ENCODE measurements at regions not wholly inside any gene's neighbourhood (a gene's known extent, or its start where the extent isn't known, plus 50 kb on each side); places are given as distances from the start of the nearest gene placed in this dataset.
"Not testable (repeated sequence)": the region's sequence is repeated elsewhere in the genome, so short reads cannot be mapped to it uniquely, and the experiment has no call there.

DNA sequence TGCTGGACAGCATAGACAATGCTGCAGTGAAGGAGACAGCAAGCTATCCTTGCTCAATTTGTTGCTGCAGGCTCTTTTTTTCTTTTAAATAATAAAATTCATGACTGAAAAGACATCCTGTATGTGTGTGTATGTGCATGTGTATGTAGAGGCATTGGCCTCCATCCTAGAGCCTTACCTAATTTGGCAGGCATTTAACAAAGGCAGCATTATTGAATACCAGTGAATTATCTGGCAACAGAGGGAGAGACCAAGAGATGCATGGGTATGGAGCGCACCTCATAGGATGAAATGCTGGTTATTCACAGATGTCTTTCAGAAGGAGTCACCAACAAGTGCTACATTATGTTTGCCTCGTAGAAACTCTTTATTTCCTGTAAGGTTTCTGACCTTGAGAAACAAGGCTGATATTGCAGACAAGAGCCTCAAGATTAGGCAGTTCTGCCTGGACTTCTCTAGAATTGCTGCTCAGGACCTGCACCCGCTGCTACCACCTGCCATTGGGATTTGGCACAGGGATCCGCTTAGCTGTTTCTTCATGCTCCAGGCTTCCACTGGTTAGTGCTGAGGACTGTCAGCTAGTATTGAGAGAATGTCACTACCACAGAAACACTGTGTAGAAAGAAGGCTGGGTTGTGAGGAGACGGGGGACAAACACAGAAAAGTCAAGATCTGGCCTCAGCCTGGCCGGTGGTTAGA is 247.7 kb upstream of the RFX3 start:
- DNase-seq = no peak

DNA sequence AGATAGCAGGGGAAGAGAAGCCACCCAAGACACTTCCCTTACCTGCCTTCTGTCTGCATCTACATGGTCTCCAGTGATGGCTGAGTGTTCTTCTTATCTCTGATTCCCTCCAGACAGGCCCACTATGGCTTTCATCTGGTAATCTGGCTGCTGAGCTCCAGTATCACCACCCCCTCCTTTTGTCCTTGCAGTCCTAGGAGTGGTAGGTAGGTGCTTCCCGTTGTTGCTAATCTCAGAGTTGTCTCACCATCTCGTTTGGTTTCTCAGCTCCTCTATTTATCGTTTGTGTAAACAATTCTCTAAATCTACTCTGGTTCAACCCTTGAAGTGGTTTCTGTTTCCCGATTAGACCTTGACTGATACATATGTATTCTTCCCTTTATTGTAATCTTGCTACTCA is 243.8 kb upstream of the RFX3 start:
- DNase-seq = no peak

DNA sequence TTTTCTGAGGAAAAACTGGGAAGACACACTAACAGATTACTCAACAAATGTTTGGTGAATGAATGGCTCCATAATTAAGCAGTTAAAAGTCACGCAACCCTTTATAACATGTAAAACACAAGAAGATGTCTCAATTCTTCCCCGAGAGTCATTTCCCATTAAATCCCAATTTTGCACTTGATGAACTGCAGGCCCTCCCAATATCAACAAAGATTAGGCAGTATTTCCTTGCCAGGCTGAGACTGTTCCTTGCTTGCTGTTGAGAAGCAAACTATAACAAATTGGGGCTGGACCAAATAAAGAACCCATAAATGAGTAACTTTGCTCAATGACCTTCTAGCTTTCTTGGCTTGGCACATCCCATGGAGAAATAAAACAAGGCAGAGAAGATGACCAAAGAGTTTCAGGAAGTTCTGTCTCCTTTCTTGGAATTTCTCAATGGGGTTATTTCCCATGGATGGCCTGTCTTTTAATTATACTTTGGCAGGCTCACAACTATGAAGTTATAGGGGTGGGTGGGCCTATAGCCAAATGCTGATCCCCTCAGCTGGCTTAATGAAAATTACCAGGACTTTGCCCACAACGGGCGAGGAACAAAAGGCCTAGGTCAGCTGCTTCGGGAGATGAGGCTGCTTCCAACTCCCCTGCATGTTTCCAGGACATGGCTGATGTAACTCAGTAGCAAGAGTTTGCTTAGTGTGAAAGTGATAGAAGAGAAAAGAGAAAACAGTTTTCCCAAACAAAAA is 243.1 kb upstream of the RFX3 start:
- no peak for DNase-seq

DNA sequence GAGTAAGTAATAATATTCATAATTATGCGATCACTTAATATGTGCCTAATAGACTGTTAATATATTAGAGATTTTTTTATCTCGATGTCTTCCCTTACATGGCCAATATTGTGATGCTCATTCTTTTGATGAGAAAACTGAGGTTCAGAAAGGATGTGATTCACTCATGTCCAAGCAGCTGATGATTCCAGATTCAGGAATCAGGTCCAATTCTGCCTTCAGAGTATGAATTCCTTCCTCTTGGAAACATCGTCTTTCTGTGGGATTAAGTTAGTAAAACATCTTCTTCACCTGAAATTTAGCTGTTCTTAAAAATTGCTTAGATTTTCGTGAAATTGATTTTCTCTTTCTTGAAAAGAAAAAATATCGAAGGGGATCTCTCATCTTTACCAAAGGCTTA is 242.5 kb upstream of the RFX3 start:
- no peak for DNase-seq

DNA sequence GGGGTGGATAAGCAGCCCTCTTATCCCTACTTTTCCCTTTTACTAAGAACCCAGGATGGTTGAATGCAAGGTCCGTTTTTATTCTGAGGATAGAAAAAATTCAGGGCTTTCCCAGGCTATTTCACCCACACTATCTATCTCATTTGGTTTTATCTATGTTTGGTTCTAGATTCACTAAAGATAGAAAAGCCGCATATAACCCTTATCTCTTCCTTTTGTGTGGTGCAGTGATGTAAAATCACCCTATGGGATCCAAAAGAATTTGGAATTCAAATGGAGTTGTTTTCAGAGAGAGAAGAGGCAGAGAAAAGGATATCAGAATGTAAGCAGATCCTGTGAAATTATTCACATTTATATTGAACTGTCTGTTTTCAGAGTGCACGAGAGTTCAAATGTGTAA is 236.3 kb upstream of the RFX3 start:
- DNase-seq = no peak

DNA sequence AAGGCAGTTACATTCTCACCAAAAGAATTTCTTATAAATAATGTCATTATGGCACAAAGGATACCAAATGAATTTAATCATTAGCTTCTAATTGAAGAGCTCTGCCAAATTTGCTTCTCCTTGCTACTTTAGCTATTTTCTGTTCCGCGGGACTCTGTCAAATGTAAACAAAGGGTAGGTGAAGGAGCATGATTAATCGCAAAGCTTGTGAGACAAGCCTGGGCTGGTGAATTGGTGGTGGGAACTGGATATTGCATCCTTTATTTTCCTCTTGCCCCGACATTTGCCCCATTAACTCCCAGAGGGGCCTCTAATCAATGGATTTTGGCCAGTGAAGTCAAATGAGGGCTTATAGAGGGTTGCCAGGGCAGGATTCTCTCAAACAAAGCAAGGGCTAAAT is 234.2 kb upstream of the RFX3 start:
- DNase-seq = no peak

DNA sequence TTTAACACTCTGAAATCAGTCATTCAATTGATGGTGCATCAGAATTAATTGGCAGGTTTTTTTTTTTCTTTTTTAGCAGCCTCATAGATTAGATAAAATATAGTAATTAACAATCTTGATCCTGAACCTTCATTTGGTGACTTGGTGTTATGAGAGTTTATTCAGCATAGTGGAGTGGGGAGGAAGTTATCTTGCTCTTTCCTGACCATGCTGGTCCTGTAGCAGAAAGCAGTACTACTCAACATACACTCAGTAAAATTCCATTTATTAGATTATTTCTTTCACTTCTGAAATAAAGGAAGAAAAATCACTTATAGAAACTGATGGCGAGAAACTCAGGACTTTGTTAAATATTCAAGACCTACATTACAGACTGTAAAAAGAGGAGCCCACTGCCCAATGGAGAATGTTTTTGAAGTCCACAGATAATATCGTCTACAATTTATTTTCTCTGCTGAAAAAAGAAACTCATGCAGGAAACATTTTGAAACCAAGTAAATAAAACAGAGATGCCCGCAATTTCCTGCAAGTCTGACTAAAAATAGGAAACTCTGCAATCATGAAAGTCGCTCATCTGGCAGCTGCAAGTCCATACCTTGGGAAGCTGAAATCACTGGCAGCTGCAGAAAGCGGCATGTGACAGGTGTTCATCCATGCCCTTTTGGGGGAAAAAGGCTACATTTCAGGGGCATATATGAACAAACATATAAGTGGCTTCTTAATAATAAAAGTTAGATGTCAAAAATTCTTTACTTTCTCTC is 233.2 kb upstream of the RFX3 start:
- DNase-seq = no peak

DNA sequence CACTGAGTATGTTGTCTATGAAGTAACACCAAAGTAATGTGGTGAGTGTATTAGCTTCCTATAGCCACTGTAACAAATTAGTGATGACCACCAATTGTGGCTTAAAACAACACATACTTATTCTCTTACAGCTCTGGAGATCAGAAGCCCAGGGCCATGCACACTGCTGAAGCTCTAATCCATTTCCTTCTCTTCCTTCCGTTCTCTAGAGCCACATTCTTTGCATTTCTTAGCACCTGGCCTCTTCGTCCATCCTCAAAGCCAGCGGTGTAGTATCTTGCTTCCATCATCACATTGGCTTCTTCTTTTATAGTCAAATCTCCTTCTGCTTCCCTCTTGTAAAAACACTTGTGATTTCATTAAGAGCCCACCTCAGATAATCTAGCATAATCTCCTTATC is 230.3 kb upstream of the RFX3 start:
- no peak for DNase-seq

DNA sequence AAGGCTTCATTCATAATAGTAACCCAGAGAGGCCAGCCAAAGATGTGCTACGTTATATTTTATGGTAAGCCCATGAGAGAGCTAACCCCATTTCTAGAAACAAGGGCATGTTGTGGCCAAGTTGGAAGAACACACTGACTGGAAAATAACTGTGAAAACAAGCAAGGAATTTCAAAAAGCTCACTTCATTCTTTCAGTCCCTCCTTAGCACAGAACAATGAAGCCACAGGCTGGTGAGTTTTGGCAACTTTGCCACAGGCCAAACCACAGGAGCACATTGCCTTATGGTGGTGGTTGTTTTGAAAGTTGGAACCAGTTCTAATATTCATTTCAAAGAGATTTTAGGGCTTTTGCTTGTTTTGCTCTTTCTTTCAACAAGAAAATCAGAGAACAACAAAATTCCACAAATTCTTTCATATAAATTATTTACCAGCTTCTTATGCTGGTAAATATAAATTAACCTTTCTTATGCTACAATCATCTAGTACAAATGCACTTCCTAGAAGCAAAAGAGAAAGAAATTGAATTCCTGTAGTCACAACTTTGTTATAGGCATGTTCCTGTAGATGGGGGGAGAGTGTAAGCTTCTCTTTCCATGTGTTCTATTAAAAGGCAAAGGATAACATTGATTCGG is 225.4 kb upstream of the RFX3 start:
- no peak for DNase-seq

DNA sequence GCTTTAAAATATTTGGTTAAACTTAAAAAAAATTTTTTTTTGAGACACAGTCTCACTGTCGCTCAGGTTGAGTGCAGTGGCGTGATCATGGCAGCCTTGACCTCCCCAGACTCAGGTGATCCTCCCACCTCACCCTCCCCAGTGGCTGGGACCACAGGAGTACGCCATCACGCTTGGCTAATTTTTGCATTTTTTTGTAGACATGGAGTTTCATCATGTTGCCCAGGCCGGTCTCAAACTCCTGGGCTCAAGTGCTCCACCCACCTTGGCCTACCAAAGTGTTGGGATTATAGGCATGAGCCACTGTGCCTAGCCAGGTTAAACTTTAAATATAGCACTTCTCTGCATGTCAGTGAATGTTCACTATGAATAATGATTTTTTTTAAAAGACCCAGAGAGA is 224.5 kb upstream of the RFX3 start:
- DNase-seq = no peak

DNA sequence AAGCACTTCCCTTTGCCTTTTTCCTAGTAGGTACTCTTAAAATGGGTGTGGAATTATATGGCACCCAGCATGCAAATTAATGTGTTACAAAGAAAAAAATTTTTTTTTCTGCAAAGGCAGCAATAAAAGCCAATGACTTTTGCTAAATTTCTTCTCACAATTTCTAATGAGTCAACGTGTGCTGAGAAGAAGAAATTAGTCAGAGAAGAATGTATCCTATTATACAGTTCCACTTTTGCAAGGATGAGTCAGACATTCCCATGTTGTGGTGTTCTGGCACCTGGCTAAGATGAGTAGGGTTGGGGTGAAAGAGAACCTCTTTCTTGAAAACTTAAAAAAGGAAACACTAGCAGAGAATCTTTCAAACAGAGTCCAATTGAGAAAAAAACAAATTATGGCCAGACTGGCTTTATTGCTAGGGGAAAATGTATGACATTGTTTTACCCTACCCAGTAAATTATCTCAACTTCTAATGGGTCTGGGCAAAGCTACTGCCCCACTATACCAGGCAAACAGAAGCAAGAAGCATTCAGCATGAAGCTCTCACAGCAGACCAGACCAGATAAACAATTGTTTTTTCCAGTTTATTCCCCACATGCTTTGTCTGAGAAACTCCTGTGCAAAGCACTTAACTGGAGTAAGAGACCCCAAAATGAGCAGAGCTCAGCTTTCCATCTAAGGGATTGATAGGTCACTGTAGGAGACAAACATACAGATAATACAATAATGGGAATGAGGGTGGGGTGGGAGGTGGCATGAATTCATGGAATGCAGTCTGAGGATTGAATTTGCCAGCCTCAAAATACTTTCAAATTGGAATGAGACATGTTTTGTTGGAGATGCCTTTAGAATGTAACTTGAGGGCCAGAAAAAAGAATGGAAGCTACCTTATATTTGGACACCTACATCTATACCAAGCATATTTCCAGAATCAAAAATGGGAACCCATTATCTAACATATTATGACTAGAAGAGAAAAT is 220.8 kb upstream of the RFX3 start:
- DNase-seq = no peak

DNA sequence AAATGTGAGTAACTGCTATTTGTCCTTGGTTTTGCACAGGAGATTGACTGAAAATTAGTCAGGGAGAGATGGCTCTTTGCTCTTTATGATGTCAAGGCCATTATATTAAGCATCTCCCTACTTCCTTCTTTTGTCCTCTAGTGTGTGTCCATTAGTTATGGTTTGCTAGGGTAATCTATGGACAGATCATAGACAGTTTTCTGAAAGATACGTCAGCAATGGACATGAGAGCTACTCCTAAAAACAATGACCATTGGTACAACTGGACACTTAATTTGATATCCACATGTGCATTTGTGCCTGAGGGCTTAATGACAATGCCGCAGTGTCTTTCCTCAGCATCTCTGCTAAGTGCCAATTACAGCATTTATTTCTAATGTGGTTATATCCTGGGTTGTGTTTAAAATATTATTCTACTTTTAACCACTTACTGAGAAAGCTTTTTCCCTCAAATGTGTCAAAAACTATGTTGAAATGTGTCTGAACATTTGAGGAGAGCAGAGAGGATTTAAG is 218.2 kb upstream of the RFX3 start:
- no peak for DNase-seq

DNA sequence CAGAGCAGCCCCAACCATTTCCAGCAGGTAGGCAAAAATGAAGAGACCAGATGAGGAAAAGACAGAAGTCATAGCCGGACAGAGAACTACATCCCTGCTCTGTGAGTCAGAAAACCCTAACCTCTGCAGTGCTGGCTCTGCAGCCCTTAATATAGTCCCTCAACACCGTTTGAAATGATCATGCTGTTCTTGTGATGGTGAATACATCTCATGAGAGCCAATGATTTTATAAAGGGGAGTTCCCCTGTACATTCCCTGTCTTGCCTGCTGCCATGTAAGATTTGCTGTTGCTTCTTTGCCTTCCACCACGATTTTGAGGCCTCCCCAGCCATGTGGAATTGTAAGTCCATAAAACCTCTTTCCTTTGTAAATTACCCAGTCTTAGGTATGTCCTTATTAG is 216.8 kb upstream of the RFX3 start:
- DNase-seq = no peak

DNA sequence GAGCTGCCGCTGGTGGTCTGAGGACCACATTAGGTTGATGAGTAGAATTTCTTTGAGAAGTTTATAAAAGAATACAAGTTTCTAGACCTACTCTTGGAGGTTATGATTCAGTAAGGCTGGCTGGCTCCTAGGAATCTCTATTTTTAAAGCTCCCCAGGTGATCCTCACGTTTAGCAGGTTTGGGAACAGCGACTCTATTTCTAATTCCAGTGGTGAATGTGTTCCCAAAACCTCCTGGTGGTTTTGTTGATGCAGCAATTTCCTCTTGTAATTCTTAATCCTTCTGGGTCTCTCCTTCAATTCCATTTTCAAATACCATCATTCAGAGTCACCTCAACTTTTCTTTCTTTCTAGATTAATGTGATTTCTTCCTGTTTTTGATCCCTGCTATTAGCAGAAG is 215.9 kb upstream of the RFX3 start:
- no peak for DNase-seq

DNA sequence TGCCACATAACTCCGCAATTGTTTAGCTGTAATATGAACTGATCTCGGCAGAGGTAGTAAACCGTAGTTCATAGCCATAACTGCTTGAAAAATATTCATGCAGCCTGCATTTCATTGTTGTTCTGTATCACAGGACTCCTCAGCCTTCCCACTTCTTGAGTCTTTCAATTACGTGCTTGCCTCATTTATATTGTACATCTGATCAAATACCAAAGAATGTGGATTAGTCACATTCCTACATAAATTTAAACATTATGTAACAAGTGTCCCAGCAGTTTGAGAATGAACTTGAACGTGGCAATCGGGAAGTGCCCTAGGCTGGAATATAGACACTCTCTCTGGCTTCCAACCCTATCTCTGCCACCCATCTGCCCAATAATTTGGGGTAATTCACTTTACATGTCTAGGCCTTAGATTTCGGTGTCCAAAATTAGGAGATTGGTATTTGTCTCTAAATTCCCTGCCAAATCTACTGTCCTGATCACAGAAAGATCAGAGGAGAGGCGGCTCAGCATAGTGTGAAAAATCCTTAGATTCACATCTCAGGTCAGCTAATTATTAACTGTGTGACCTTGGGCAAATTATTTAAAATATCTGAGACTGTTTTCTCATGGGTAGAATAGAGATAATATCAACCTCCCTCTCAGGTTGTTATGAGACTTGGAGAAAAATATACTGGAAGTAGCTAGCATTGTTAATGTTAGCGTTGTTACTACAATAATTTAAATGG is 215.1 kb upstream of the RFX3 start:
- no peak for DNase-seq

DNA sequence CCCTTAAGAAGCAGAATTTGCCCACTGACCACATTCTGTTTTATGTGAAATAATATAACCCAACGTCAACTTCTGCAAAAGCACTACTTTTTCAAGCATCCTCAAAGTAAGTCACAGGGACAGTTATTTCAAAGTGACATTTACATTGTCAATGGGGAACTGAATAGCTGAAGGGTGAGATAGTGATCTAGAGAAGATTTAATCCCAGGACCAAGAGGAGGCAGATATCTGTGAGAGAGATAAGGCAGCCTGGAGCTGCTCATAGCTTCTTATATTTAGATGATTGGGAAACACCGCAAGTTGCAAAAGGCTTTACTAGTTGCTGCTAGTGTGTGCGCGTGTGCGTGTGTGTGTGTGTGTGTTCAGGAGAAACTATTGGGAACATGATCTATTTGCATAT is 210.4 kb upstream of the RFX3 start:
- no peak for DNase-seq

DNA sequence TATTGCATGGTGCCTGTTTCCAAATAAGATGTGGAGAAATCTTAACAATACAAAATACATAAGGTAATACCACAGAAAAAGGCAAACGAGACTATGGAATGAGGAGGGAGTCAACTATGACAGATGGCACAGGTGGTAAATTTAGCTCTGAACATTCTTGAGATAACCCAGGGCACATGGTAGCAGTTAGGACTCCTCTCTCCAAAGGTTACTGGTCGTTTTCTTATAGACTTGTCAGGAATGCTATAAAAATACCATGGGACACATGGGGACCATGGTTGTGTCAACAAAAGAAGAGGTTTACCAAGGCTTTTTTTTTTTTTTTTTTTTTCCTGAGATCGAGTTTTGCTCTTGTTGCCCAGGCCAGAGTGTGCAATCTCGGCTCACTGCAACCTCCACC is 209.4 kb upstream of the RFX3 start:
- DNase-seq = no peak

DNA sequence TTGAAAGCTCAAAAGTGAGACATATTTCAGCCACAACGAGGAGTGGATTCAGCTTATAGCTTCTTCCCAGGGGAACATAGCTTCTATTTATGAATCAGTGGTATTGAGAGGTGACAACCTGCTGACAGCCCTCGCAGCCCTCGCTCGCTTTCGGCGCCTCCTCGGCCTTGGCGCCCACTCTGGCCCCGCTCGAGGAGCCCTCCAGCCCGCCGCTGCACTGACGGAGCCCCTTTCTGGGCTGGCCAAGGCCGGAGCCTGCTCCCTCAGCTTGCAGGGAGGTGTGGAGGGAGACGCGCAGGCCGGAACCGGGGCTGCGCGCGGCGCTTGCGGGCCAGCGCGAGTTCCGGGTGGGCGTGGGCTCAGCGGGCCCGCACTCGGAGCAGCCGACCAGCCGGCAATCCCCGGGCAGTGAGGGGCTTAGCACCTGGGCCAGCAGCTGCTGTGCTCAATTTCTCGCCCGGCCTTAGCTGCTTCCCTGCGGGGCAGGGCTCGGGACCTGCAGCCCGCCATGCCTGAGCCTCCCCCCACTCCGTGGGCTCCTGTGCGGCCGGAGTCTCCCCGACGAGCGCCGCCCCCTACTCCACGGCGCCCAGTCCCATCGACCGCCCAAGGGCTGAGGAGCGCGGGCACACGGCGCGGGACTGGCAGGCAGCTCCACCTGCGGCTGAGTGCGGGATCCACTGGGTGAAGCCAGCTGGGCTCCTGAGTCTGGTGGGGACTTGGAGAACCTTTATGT is 207.9 kb upstream of the RFX3 start:
- DNase-seq = not testable (repeated sequence)

DNA sequence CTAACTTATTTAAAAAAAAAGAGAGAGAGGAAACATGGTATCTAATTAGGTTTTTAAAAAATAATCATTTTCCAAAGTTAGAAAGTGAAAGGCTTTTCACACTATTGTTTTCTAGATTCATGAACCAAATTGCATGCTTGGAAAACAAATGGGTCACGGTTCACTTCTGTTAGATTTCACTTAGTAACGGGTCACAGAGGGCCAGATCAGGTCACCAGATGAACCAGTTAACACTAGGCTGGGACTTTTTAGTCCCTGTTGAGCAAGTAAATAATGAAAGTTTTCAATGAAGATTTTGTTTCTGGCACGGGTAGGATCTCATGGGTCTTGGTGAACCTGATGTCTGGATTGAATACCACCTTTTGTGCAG is 207.2 kb upstream of the RFX3 start:
- no peak for DNase-seq

Measured in NCI-H510A treated with DMSO at 0.1 percent for 48 hours (cell line).